K562 (cell line): ENCODE measurements at regions not wholly inside any gene's neighbourhood (a gene's known extent, or its start where the extent isn't known, plus 50 kb on each side); places are given as distances from the start of the nearest gene placed in this dataset.

Experiments used
- ATAC-seq: fragments of 200-7000 bp; cut with Tn5 transposase; 3 replicates; pipeline ENCODE4 v1.9.1; 2020; ENCODE audit warnings: moderate library complexity
- BruUV-seq: library from RNA; stranded (reverse); fragments of 400-500 nt; replicated peaks from 2 replicates; lab custom pipeline; 2021; lab: Mats Ljungman, UMichigan
- CTCF ChIA-PET: fragments of 300-600 bp; formaldehyde crosslinking; extraction: SDS; loops from one replicate; lab custom pipeline; 2021; ENCODE audit warnings: low intra/inter-chr PET ratio; lab: Yijun Ruan, JAX
- POLR2A ChIA-PET: fragments of 300-600, 350-650 bp; sonication (Branson Sonifier 250); formaldehyde crosslinking; extraction: SDS; loops from one replicate; lab custom pipeline; 2021; ENCODE audit warnings: antibody characterized with exemption, inconsistent platforms; lab: Yijun Ruan, JAX
- DNase-seq, 4 experiments: peaks; one replicate each; pipeline versions ENCODE4 v3.0.0 to v3.0.0-alpha.2; 2011 to 2018; ENCODE audit warnings: low spot score in 3 of 4, mixed read lengths in 3 of 4; ENCODE audit errors: extremely low read depth in 1 of 4
- FAIRE-seq: peaks from 2 replicates; lab custom pipeline; 2011; peaks lifted over from hg19 to GRCh38; lab: Jason Lieb, UNC
- H2AFZ ChIP-seq: 2 replicates; pipeline ENCODE4 v1.6.0; 2011; ENCODE audit warnings: low read depth, low read length, control low read depth, inconsistent platforms
- H3K27ac ChIP-seq: fragments of 200-600 bp; 3 replicates; pipeline ENCODE4 v1.8.0; 2011; ENCODE audit warnings: low read depth, mild to moderate bottlenecking, control low read depth, inconsistent platforms, low read length, moderate library complexity, mixed read lengths; ENCODE audit errors: extremely low read depth
- H3K27me3 ChIP-seq, 2 experiments: fragments of 300-600 bp in 1 of 2; 2 replicates in 1 of 2; 3 replicates in 1 of 2; pipeline versions ENCODE4 v1.6.0 to v1.8.0; 2011; ENCODE audit warnings: inconsistent platforms in 2 of 2, low read length in 2 of 2, mild to moderate bottlenecking in 1 of 2, mixed read lengths in 1 of 2, moderate library complexity in 1 of 2; ENCODE audit not compliant: control insufficient read depth in 2 of 2, insufficient read depth in 2 of 2
- H3K36me3 ChIP-seq: fragments of 300-600 bp; 3 replicates; pipeline ENCODE4 v1.8.0; 2011; ENCODE audit warnings: mild to moderate bottlenecking, low read length, inconsistent platforms; ENCODE audit not compliant: control insufficient read depth, insufficient read depth
- H3K4me1 ChIP-seq, 2 experiments: fragments of 200-600 bp in 1 of 2; replicated peaks in 1 of 2; 2 replicates in 1 of 2; 3 replicates in 1 of 2; pipeline versions ENCODE4 v1.5.1 to v1.8.0; 2011; ENCODE audit warnings: inconsistent platforms in 2 of 2, low read length in 2 of 2, mild to moderate bottlenecking in 1 of 2, mixed read lengths in 1 of 2, moderate library complexity in 1 of 2; ENCODE audit not compliant: control insufficient read depth in 2 of 2, insufficient read depth in 2 of 2
- H3K4me2 ChIP-seq: 2 replicates; pipeline ENCODE4 v1.6.1; 2011; ENCODE audit warnings: low read length, control low read depth, inconsistent platforms, mixed read lengths; ENCODE audit not compliant: insufficient read depth
- H3K4me3 ChIP-seq: fragments of 200-600 bp; sonication (generic), shearing (Covaris generic); 2 replicates; pipeline ENCODE4 v1.5.1; 2016; ENCODE audit warnings: control low read depth, inconsistent platforms
- H3K79me2 ChIP-seq: fragments of 200-600 bp; 3 replicates; pipeline ENCODE4 v1.8.0; 2011; ENCODE audit warnings: low read length, inconsistent platforms; ENCODE audit not compliant: control insufficient read depth, insufficient read depth
- H3K9ac ChIP-seq, 2 experiments: 2 replicates each; pipeline versions ENCODE4 v1.6.0 to v1.6.1; 2011; ENCODE audit warnings: low read depth in 2 of 2, low read length in 2 of 2, control low read depth in 1 of 2, inconsistent platforms in 1 of 2, mild to moderate bottlenecking in 1 of 2, mixed read lengths in 1 of 2; ENCODE audit not compliant: insufficient read depth in 1 of 2
- H3K9me1 ChIP-seq: one replicate; pipeline ENCODE4 v1.6.0; 2011; ENCODE audit warnings: inconsistent platforms, mild to moderate bottlenecking, low read length, moderate library complexity; ENCODE audit not compliant: control insufficient read depth, insufficient read depth
- H3K9me3 ChIP-seq: replicated peaks from 2 replicates; pipeline ENCODE4 v1.5.1; 2011; ENCODE audit warnings: low read depth, low read length, inconsistent platforms; ENCODE audit not compliant: control insufficient read depth, insufficient read depth
- H4K20me1 ChIP-seq: replicated peaks from 2 replicates; pipeline ENCODE4 v1.6.1; 2011; ENCODE audit warnings: low read length, inconsistent platforms, mixed read lengths; ENCODE audit not compliant: control insufficient read depth, insufficient read depth
- CUX1 ChIP-seq: fragments of 200-800 bp; sonication (Bioruptor generic); IDR thresholded peaks from 2 replicates; pipeline ENCODE4 v1.6.1; 2016; ENCODE audit warnings: missing genetic modification characterization, missing compliant biosample characterization
- HNRNPL ChIP-seq: fragments of 200-400 bp; formaldehyde crosslinking; IDR thresholded peaks from 2 replicates; pipeline ENCODE4 v1.6.1; 2017; ENCODE audit warnings: low read depth, mild to moderate bottlenecking, low read length
- ILK ChIP-seq: fragments of 450-650 bp; IDR thresholded peaks from 2 replicates; pipeline ENCODE4 v1.6.1; 2016; ENCODE audit warnings: missing genetic modification characterization, low read depth, mild to moderate bottlenecking, missing compliant biosample characterization, moderate library complexity, borderline replicate concordance
- KLF6 ChIP-seq: fragments of 250-450 bp; sonication (Bioruptor Pico); IDR thresholded peaks from 2 replicates; pipeline ENCODE4 v1.4.0; 2020; ENCODE audit warnings: mild to moderate bottlenecking, moderate library complexity, borderline replicate concordance
- MEF2A ChIP-seq: IDR thresholded peaks from 2 replicates; pipeline ENCODE4 v1.6.1; 2011; ENCODE audit warnings: low read depth, mild to moderate bottlenecking, low read length, moderate library complexity; ENCODE audit not compliant: control insufficient read depth
- NCOA6 ChIP-seq: fragments of 450-650 bp; IDR thresholded peaks from 2 replicates; pipeline ENCODE4 v1.6.1; 2017; ENCODE audit warnings: mild to moderate bottlenecking
- SRSF3 ChIP-seq: fragments of 200-400 bp; formaldehyde crosslinking; IDR thresholded peaks from 2 replicates; pipeline ENCODE4 v1.6.1; 2016; ENCODE audit warnings: mild to moderate bottlenecking, low read length, moderate library complexity; ENCODE audit not compliant: insufficient read depth
- TCF15 ChIP-seq: fragments of 250-450 bp; sonication (Bioruptor Pico); IDR thresholded peaks from 2 replicates; pipeline ENCODE4 v1.8.0; 2022; ENCODE audit warnings: moderate library complexity, mild to moderate bottlenecking, inconsistent platforms
- ZNF75A ChIP-seq: fragments of 450-650 bp; formaldehyde crosslinking; IDR thresholded peaks from 2 replicates; pipeline ENCODE4 v1.4.0; 2020; ENCODE audit warnings: mild to moderate bottlenecking
- WGBS: fragments of 100-300 bp; shearing (Covaris generic); methylation state at CpG from one replicate; pipeline ENCODE4 v1.1.6; 2016; ENCODE audit warnings: low coverage, mixed read lengths; ENCODE audit not compliant: insufficient coverage; ENCODE audit errors: missing lambda C conversion rate; 5-methylcytosine and 5-hydroxymethylcytosine counted together
- in situ Hi-C: fragments of 300-500 bp; cut with MboI; formaldehyde crosslinking; loops from 4 replicates; pipeline ENCODE4 v1.15.0; 2018; ENCODE audit warnings: inconsistent platforms, mixed read lengths
- intact Hi-C: fragments of 100-400 bp; cut with micrococcal nuclease; formaldehyde crosslinking; loops from 2 replicates; pipeline ENCODE4 v1.14.2; 2022
- TF ChIP-seq, protein P1 (sequence below): sonication (generic); formaldehyde crosslinking; IDR thresholded peaks from 2 replicates; pipeline ENCODE4 v1.8.1; 2023; ENCODE audit warnings: mild to moderate bottlenecking, missing genetic modification reagents
- TF ChIP-seq, protein P2 (sequence below): fragments of 450-650 bp; IDR thresholded peaks from 2 replicates; pipeline ENCODE4 v1.6.1; 2016; ENCODE audit warnings: borderline replicate concordance
- TF ChIP-seq, protein P3 (sequence below): IDR thresholded peaks from 2 replicates; pipeline ENCODE4 v1.6.1; 2011; ENCODE audit not compliant: insufficient read length; ENCODE audit errors: extremely low read depth

- H3K4me2 ChIP-seq: no peak overlapping the region
- no peaks in the 10 kb centered on the region for H4K20me1 ChIP-seq
- DNase-seq: no peak
- H3K4me3 ChIP-seq: no peak overlapping the region
- in situ Hi-C loops (no loop called here), intact Hi-C loops (no loop called here)
- BruUV-seq: no TSS peak
- no peak overlapping the region for H3K9ac ChIP-seq
- FAIRE-seq: no peak
- no peak overlapping the region for H2AFZ ChIP-seq
- ATAC-seq: no peak
- CTCF ChIA-PET: no interaction called here
- POLR2A ChIA-PET: no interaction called here
- no peaks in the 10 kb centered on the region for H3K9me3 ChIP-seq
- no peaks in the 10 kb centered on the region for H3K9me1 ChIP-seq
- peaks cover 24 to 45% of the 10 kb centered on the region in 2 experiments for H3K27me3 ChIP-seq
- no peaks in the 10 kb centered on the region for H3K4me1 ChIP-seq
- no peaks in the 10 kb centered on the region for H3K79me2 ChIP-seq
- 2% methylated on average over 13 of the region's 13 CpGs for WGBS
- no peaks in the 10 kb centered on the region for H3K36me3 ChIP-seq
- H3K27ac ChIP-seq: no peak overlapping the region
- TF ChIP-seq, protein P1, sequence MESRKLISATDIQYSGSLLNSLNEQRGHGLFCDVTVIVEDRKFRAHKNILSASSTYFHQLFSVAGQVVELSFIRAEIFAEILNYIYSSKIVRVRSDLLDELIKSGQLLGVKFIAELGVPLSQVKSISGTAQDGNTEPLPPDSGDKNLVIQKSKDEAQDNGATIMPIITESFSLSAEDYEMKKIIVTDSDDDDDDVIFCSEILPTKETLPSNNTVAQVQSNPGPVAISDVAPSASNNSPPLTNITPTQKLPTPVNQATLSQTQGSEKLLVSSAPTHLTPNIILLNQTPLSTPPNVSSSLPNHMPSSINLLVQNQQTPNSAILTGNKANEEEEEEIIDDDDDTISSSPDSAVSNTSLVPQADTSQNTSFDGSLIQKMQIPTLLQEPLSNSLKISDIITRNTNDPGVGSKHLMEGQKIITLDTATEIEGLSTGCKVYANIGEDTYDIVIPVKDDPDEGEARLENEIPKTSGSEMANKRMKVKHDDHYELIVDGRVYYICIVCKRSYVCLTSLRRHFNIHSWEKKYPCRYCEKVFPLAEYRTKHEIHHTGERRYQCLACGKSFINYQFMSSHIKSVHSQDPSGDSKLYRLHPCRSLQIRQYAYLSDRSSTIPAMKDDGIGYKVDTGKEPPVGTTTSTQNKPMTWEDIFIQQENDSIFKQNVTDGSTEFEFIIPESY (CRISPR knock-in tag): no peak
- no peak for TF ChIP-seq TCF15 (CRISPR knock-in tag)
- TF ChIP-seq, protein P2, sequence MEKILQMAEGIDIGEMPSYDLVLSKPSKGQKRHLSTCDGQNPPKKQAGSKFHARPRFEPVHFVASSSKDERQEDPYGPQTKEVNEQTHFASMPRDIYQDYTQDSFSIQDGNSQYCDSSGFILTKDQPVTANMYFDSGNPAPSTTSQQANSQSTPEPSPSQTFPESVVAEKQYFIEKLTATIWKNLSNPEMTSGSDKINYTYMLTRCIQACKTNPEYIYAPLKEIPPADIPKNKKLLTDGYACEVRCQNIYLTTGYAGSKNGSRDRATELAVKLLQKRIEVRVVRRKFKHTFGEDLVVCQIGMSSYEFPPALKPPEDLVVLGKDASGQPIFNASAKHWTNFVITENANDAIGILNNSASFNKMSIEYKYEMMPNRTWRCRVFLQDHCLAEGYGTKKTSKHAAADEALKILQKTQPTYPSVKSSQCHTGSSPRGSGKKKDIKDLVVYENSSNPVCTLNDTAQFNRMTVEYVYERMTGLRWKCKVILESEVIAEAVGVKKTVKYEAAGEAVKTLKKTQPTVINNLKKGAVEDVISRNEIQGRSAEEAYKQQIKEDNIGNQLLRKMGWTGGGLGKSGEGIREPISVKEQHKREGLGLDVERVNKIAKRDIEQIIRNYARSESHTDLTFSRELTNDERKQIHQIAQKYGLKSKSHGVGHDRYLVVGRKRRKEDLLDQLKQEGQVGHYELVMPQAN: no peak
- TF ChIP-seq CUX1 (CRISPR knock-in tag): no peak
- no peak for TF ChIP-seq HNRNPL
- no peak for TF ChIP-seq KLF6 (CRISPR knock-in tag)
- no peak for TF ChIP-seq ILK (tag)
- TF ChIP-seq, protein P3, sequence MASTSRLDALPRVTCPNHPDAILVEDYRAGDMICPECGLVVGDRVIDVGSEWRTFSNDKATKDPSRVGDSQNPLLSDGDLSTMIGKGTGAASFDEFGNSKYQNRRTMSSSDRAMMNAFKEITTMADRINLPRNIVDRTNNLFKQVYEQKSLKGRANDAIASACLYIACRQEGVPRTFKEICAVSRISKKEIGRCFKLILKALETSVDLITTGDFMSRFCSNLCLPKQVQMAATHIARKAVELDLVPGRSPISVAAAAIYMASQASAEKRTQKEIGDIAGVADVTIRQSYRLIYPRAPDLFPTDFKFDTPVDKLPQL: no peak
- no peak for TF ChIP-seq ZNF75A
- no peak for TF ChIP-seq MEF2A
- no peak for TF ChIP-seq NCOA6
- TF ChIP-seq SRSF3: no peak
Observed at GRCh38 chr6:2558098-2558680, 192.5 kb downstream of the MYLK4 start.
